ENCODE measurements at regions not wholly inside any gene's neighbourhood (a gene's known extent, or its start where the extent isn't known, plus 50 kb on each side); places are given as distances from the start of the nearest gene placed in this dataset.

DNA sequence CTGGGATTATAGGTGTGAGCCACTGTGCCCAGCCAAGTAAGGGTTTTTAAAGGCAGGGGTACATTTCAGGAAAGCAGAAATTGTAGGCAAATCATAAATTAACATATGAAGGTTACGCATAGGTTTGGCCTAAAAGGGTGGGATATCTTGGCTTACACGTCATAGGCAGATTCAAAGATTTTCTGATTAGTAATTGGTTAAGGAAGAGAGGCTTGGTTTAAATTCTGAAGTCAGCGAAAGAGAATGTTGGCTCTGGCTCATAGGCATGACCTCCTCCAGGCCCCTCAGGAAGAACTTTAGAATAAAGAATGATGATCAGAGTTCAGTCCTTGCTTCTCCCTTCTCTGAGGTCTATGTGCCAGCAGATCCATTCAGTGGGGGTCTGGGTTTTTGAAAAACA, 124.8 kb upstream of the RBBP6 start:
- no peak for DNase-seq (ENCODE audit: low read depth, low spot score)

DNA sequence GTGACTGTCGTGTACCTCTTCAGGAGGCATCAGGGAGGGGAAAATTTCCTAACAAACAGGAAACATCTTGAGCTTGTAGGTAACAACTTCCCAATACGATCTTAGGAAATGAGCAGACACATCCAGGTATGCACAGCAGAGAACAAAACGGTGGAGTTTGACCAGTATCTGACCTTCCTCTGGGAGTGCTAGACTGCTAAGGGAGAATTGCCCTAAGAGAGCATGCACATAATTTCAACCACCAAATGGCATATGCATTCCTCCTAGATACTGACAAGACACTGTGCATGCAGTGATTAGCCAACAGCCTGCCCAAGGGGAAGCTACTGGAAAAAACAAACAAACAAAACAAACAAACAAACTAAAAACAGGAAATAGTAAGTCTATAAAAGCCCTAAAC, 120.6 kb upstream of the RBBP6 start:
- DNase-seq (ENCODE audit: low read depth, low spot score), result no peak

DNA sequence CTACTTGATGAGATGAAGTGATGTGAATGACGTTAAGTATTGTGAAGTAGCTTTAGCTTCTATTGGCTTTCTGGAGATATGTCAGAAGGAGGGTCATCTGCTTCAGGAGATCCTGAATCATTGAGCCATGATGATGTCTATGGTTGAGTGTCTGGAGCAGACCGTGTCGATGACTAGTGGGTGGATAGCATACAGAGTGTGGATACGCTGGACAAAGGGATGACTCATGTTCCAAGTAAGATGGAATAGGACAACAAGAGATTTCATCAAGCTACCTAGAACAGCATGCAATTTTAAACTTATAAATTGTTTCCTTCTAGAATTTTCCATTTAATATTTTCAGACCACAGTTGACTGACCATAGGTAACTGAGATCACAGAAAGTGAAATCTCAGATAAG, 116.1 kb upstream of the RBBP6 start:
- DNase-seq (ENCODE audit: low read depth, low spot score), result no peak

DNA sequence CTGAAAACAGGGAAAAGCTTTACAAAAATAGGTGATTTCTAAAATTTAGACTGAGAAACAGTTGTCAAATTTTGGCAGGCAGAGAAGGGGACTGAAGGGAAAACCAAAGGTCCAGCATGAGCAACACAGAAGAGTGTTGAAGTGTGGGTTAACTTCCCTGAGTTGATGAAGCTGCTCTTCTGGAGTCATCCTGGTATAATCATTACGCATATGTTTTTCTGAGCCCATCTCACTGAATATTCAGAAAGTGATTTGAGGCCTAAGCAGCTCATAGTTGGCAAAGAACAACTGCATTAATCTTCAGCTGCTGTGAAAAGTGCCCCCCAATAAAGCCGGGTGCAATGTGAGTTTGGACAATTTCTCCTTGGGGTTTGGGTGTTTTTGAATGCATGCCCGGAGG, 115.0 kb upstream of the RBBP6 start:
- no peak for DNase-seq (ENCODE audit: low read depth, low spot score)

GRCh38 chr16:24427840-24428239, 111.5 kb upstream of the RBBP6 start:
- DNase-seq (ENCODE audit: low read depth, low spot score), result no peak

- no peak for DNase-seq (ENCODE audit: low read depth, low spot score)
Measured at GRCh38 chr16:24428756-24429155, 110.6 kb upstream of the RBBP6 start.

GRCh38 chr16:24430954-24431760, 108.2 kb upstream of the RBBP6 start:
- peak; percentile 38 for DNase-seq (ENCODE audit: low read depth, low spot score)

DNA sequence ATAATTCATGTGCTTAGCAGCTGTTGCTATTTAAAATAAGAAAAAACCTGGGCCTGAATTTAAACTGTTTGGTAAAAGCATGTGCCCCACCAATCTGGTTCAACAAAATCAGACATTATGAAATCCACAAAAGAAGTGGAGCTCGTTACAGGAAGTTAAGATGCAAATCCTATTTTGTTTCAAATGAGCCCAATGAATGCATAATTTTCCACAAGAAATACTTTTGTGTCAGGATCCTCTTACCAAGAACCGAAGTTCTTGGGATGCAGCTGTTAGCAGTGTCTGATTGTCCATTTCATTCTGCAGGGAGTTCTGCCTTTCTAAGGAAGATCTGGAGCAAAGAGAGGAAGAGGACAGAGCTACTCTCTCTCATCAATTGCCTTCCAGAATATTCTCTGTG, 105.7 kb upstream of the RBBP6 start:
- no peak for DNase-seq (ENCODE audit: low read depth, low spot score)

DNA sequence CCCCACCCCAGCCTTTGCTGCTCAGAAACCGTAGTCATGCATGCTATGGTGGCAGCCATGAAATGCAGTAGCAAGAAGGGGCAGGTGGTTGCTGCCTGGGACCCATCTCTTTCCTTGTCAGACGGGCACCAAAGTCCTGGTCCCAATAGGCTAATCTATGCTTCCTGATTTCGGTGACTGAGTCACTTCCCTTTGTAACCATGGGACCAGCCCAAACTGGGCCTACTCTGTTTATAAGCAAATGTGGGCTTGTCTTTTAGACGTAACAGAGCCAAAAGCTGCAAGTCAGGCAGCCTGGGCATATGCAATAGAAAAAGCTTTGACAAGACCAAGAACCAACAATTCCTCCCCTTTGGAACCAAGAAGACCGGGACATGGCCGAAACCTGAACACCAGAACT, 99.1 kb upstream of the RBBP6 start:
- DNase-seq (ENCODE audit: low read depth, low spot score), result no peak

DNA sequence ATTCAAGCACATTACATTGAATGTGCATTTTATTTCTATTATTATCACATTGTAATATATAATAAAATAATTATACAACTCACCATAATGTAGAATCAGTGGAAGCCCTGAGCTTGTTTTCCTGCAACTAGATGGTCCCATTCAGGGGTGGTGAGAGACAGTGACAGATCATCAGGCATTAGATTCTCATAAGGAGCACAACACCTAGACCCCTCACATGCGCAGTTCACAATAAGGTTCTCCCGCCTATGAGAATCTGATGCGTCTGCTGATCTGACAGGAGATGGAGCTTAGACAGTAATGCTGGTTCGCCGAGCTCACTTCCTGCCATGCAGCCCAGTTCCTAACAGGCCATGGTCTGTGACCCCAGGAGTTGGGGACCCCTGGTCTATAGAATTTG, 96.7 kb upstream of the RBBP6 start:
- no peak for DNase-seq (ENCODE audit: low read depth, low spot score)

GRCh38 chr16:24445216-24445615, 94.2 kb upstream of the RBBP6 start:
- no peak for DNase-seq (ENCODE audit: low read depth, low spot score)

- no peak for DNase-seq (ENCODE audit: low read depth, low spot score)
Measured at GRCh38 chr16:24446189-24446588, 93.2 kb upstream of the RBBP6 start.

DNA sequence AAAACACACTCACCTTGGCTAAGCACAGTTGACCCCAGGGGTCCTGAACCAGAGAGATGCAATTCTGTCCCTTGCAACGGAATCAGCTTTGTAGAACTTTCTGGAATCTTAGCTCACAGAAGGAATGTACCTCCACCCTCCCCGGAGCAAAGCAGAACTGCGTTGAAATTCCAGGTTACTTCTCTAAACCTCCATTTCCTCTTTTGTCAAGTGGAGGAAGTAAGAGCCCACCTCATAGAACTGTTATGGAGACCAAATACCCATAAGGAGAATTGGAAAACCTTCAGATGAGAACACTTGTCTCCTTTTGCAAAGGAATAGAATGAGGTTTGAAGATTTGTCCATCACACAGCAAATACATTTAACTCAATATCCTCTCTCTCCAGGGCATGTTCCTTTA, 86.6 kb upstream of the RBBP6 start:
- no peak for DNase-seq (ENCODE audit: low read depth, low spot score)

DNA sequence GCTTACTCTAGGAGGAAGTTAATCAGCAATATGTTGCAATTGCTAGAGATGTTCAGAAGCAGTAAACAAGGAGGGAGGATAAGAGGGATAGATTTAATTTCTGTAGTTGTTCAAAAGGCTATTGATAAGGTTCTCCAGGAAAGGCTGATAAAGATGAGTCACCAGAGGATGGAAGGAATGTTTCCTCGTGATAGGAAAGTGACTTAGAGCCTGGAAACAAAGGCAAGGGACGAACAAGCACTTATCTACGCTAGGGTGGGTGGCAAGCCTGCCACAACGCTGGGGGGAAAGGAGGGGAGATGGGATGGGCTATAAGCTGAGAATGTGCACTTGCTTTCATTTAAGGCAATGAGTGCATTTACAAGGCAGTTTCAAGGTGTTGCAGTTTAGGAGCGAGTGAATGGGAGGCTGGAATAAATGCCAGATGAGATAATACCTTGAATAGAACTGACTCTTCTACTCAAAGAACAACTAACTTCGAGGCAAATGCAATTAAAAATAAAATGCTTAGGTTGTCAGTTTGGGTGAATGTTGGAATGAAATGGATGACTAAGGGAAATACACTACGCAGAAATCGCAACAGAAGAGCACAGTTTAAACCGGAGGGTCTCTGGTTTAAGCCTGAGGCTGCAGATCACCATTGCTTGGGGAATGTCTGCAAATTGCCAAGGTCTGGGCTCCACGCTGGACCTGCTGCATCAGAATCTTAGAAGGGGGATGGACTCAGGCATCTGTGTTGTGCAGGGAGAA, 76.0 kb upstream of the RBBP6 start:
- DNase-seq (ENCODE audit: low read depth, low spot score), result no peak

GRCh38 chr16:24471561-24472350, 67.6 kb upstream of the RBBP6 start:
- no peak for DNase-seq (ENCODE audit: low read depth, low spot score)

- DNase-seq (ENCODE audit: low read depth, low spot score), result no peak
Measured at GRCh38 chr16:24477492-24477891, 61.9 kb upstream of the RBBP6 start.

- no peak for DNase-seq (ENCODE audit: low read depth, low spot score)
Measured at GRCh38 chr16:24478401-24478800, 61.0 kb upstream of the RBBP6 start.

DNA sequence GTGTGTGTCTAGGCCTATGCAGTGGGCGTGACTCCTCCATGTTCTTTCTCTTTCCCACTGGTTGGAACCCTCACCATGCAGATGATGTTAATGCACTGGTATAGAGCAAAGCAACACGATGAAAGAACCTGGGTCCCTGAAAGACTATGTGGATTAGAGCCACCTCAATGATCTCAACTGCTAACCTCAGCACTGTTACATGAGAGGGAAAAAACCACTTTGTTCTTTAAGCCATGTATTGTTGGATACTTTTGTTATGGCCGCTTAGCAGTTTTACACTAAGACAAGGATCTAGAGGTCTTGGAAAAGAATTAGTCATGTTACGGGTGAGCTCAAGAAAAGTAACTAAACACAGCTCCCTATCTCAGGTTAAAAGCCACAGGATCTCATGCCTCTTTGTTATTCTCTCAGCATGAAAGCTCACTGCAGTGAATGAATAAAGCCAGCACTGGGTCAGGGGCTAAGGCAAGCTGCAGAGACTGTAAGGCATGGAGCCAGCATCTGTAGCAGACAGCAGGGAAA, 56.6 kb upstream of the RBBP6 start:
- DNase-seq (ENCODE audit: low read depth, low spot score), result peak; percentile 11

GRCh38 chr16:24488045-24488444, 51.3 kb upstream of the RBBP6 start:
- DNase-seq (ENCODE audit: low read depth, low spot score), result no peak

Measured in astrocyte of the hippocampus (primary cell).